GM21423 (cell line): ENCODE measurements at regions not wholly inside any gene's neighbourhood (a gene's known extent, or its start where the extent isn't known, plus 50 kb on each side); places are given as distances from the start of the nearest gene placed in this dataset.

Experiments used
- ATAC-seq: cut with Tn5 transposase; IDR thresholded peaks from one replicate; pipeline ENCODE4 v1.9.1; 2021; ENCODE audit warnings: mild to moderate bottlenecking, moderate library complexity; ENCODE audit not compliant: unreplicated experiment

DNA sequence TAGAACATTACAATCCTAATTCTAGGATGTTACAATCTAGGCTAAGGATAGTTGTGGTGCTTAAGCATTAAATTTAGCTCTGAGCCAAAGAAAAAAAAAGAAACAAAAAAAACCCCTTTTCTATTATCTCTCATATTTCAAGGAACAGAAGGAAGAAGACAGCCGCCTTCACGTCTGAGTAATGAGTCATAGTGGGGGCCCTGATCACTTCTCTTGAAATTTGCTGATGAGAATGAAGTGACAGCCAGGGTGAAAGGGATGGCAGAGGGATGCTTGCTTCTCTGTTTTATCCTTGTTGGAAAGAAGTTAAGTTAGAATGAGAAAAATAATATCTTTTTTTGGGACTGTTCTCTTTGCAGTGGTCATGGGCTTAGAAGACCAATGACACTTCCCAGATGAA lies 82.6 kb upstream of the MPHOSPH6 start:
- no peak for ATAC-seq

DNA sequence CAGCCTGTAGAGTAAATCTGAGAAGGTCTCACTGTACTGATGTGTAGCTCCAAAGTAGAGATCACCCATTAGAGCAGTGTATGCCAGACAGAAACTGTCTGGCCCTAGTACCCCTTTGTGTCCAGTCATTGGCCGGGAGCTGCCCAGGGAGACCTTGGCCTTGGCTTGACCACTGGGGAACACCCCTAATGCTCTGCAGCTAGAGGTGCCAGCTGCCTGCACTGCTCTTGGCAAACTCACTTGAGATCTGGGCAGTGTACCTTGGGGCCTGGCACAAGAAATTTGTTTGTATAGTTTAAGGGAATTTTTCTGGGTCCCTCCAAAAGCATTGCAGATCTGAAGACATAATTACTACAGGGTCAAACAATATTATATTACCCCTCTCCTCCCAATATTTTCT lies 78.7 kb upstream of the MPHOSPH6 start:
- ATAC-seq, result no peak

DNA sequence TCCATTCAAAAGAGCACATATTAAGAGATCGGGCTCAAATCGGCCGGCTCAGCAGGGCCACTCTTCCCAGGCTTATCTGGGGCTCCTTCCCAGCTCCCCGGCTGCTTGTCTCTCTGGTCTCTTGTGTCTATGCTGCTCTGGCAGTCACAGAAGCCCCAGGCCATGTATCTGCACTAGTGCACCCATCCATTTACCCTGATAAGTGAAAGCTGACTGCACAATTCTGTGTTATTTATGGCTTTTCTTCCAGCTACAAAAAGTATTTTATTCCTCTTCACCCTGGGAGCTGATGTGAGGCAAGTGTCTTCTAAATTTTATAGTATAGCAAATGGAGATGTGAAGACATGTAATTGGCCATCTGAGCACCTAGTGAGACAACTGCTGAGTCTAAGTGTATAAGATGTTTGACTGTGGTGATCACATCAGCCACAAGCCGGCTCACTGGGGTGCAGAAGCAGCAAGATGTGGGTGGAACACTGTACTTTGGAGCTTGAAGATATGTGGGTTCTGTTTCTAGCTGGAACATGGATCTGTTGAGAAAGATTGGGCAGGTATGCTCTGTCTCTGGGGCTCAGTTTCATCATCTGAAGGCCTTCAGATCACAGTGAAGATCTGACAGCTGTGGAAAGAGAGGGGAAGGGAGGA lies 78.1 kb upstream of the MPHOSPH6 start:
- no peak for ATAC-seq

DNA sequence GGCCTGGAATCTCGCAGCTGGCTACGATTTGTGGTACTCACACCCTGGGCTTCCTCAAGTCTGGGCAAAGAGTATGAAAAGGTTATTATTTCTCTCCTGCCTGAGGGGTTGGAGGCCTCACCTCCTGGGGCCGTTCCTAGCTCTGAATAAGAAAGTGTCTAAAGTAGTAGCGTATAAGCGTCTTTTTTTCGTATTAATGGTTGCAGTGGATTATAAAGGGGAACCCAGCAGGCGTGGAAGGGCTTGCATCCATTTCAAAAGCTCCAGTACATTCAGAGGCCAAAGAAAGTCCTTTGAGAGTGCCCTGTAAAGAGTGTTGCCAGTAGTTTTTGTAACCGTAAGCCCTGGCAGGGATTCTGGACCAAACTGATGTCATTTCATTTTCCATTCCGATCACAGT lies 72.2 kb upstream of the MPHOSPH6 start:
- ATAC-seq, result no peak

DNA sequence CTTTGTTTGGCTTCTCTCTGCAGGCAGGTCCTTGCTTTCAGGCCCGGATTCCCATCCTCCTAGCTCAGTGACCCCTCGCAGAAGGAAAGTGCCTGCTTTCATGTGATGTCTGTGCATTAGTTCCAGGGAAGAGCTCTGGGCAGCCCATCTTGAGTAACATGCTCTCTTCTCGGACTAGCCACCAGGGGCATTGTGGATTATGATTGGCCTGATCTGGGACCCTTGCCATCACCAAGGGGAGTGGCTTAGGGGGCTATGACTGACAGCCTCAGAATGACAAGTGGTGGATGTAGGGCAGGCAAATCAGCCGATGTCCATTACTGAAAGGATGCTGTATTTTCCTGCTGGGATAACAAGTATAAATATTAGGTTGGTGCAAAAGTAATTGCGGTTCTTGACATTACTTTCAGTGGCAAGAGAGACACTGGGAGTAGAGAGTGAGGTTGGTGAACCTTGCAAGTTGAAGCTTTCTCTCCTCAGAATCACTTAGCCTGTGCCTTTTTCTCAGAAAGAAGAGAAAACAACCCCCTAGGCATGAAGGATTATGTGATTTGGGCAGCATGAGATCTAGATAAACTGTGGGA lies 71.5 kb upstream of the MPHOSPH6 start:
- ATAC-seq, result no peak

DNA sequence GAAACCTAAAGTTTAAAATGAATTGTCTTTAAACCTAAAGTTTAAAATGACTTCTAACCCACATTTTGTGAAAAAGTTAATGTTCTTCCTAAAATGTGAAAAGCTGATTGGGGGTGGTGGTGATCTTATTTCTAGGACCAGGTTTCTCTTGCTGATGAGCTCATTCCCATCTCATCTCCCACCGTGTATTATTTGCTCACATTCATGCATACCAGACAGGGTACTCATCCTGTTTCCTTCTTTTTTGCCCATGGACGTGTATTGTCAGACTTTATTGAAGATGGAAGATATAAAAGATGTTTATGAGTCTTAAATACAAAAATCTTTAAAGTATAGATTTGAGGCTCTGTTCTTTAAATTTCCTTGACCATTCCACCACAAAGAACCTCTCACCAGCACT lies 70.1 kb upstream of the MPHOSPH6 start:
- ATAC-seq, result no peak

DNA sequence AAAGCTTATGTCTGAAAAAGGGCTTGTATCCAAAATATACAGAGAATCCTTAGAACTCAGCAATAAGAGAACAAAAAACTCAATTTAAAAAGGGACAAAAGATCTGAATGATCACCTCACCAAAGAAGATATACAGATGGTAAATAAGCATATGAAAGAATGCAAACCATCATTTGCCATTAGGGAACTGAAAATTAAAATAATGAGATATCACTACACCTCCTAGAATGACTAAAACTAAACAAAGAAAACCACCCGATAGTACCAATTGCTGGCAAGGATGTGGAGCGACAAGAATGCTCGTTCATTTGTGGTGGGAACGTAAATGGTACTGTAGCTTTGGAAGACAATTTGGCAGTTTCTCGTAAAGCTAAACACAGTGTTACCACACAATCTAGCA lies 66.9 kb upstream of the MPHOSPH6 start:
- ATAC-seq, result no peak

DNA sequence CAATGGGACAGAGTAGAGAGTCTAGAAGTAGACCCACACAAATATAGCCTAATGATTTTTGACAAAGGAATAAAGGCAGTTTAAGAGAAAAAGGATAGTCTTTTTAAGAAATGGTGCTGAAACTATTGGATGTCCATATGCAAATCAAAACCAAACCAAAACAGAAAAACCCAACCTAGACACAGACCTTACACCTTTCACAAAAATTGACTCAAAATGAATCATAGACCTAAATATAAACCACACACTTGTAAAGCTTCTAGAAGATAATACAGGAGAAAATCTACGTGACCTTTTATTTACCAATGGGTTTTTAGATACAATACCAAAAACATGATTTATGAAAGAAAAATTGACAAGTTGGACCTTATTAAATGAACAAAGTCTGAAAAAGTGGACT lies 66.4 kb upstream of the MPHOSPH6 start:
- ATAC-seq, result no peak

DNA sequence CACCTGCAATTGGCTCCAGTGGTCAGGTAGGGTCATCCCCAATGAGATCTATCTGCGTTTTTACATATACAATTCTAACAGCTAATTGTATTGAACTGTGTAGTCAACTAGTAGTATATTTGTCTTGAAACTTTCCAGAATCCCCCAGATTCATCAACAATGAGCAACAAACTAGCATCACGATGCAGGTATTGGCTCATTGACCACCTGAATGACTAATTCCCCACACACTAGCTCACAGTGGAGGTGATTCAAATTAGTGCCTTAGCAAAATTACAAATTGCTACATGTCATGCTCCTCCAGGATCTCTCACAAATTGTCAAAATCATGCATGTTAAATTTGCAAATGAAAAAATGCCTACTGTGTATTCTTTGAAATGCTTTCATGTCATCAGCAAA lies 62.8 kb upstream of the MPHOSPH6 start:
- ATAC-seq, result no peak

DNA sequence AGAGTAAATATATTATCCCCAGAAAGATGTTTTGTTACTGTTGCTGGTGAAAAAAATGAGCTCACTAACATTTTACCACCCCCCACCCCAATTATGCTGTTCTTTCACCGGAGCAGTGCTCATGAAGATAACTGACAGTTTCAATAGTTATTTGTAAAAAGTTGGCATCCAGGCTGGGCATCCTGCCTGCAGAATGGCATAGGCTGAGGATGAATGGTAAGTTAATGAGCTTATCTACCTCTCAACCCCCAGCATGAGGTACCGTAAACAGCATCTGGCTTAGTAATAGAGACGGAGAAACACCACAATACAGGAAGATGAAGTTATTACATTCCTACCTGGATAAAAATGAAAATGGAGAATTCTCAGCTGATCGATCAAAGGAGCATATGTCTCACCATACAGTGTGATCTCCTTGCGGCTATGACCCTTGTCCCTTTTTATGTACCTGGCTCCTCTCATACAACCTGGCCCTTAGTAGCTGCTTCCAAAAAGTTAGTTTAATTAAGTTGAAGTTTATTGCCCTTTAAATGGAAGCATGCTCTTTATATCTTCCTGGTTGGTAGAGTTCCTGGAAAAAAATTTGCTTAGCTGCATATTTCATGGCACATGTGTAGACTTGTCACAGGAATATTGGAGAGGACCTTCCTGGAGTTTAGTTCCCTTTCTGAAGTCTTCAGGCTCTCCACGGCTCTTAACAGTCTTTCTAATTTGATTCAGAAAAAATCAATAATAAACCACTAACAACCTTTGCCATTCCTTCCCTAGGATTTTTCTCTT lies 61.2 kb upstream of the MPHOSPH6 start:
- ATAC-seq, result no peak

DNA sequence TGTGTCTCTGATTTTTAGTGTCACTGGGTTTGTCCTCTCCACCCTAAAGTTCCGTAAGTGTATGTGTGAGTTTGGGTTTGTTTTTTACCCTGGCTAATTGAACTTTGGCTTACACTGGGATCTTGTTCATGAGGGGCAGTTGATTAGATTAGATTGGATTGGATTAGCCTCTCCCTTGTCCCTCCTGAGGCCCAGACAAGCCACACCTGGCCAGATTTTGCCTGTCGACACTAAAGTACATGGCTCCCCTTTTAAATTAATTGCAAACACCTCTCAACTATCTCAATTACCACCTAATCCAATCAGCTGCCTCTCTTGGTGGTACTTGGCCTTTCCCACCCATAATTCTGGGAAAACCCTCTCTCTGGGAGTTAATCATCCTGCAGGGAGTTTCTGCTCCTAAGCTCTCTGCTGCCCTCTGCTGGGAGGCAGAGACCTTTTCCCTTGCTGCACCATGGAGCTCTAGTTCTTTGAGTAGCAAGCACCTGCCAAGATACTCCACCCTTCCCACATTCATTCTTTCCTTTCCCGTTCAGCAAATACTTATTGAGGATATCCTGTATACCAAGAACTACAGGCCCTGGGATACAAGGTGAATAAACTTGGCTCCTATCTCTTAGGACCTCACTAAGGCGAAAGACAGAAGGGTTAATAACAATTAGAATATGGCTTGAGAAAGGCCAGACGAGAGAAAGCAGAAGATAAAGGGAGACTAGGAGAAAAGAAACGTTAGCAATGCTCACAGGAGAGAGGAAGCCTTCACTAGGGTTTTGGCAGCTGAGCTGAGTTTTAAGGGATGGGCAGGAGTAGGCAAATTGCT lies 60.0 kb upstream of the MPHOSPH6 start:
- ATAC-seq, result no peak

DNA sequence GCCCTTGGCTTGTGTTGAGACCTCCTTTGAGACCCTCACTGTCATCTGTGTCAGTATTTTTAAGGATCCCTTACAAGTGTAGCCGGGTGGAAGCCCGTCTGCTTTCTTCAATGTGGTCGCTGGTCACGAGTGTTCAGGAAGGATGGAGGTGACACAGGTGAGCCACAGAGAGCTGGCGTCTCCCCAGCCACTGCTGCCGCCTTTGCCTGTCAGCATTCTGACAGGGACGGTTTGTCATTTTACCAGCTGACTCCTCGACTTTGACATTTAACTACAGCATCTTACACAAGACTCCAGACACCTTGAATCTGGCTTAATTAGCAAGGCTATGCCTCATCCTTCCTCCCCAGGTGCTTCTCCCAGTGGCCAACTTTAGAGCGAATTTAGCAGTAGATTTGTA lies 56.3 kb upstream of the MPHOSPH6 start:
- no peak for ATAC-seq

DNA sequence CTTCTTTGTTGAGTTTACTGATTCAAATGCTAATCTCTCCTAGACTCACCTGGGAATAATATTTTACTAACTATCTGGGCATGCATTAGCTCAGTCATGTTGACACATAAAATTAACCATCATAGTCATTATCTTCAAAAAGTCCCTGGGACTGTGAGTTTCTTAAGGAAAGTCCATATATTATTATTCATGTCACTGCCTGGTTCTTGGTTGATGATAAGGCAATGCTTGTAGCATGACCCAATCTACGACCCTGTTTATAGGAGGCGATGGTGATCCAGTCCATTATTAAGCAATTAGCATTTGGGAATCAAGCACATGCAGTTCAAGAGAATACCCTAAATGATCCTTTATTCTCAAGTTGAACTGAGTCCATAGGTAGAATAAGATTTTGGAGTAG lies 54.8 kb upstream of the MPHOSPH6 start:
- no peak for ATAC-seq

DNA sequence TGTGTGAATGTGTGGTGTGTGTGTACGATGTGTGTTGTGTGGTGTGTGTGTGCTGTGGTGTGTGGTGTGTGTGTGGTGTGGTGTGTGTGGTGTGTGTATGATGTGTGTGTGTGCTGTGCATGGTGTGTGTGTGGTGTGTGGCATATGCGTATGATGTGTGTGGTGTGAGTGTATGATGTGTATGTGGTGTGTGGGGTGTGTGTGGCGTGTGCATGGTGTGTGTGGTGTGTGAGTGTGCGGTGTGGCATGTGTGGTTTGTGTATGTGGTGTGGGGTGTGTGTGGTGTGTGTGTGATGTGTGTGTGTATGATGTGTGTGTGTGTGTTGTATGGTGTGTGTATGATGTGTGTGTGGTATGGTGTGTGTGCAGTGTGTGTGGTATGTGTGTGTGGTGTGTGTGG lies 50.5 kb upstream of the MPHOSPH6 start:
- no peak for ATAC-seq
